ENCODE measurements at regions not wholly inside any gene's neighbourhood (a gene's known extent, or its start where the extent isn't known, plus 50 kb on each side); places are given as distances from the start of the nearest gene placed in this dataset.

- DNase-seq = no peak
Measured at GRCh38 chr5:105448271-105448670, 1885.7 kb upstream of the NUDT12 start.

GRCh38 chr5:105430516-105430915 is 1867.9 kb upstream of the NUDT12 start:
- no peak for DNase-seq

GRCh38 chr5:105428451-105429380 is 1866.1 kb upstream of the NUDT12 start:
- DNase-seq = no peak

GRCh38 chr5:105414067-105414466 is 1851.5 kb upstream of the NUDT12 start:
- DNase-seq = no peak

- DNase-seq = no peak
Measured at GRCh38 chr5:105413406-105413990, 1850.9 kb upstream of the NUDT12 start.

GRCh38 chr5:105409695-105410094 is 1847.1 kb upstream of the NUDT12 start:
- DNase-seq = no peak

- DNase-seq = no peak
Measured at GRCh38 chr5:105407200-105407599, 1844.6 kb upstream of the NUDT12 start.

- DNase-seq = no peak
Measured at GRCh38 chr5:105397749-105398148, 1835.2 kb upstream of the NUDT12 start.

- DNase-seq = no peak
Measured at GRCh38 chr5:105392710-105393149, 1830.1 kb upstream of the NUDT12 start.

- no peak for DNase-seq
Measured at GRCh38 chr5:105392122-105392709, 1829.6 kb upstream of the NUDT12 start.

GRCh38 chr5:105380126-105380525 is 1817.5 kb upstream of the NUDT12 start:
- DNase-seq = no peak

GRCh38 chr5:105371169-105371568 is 1808.6 kb upstream of the NUDT12 start:
- DNase-seq = no peak

- DNase-seq = no peak
Measured at GRCh38 chr5:105350486-105351140, 1788.0 kb upstream of the NUDT12 start.

GRCh38 chr5:105331558-105331957 is 1769.0 kb upstream of the NUDT12 start:
- no peak for DNase-seq

GRCh38 chr5:105330185-105330584 is 1767.6 kb upstream of the NUDT12 start:
- no peak for DNase-seq

GRCh38 chr5:105304859-105305258 is 1742.3 kb upstream of the NUDT12 start:
- no peak for DNase-seq

GRCh38 chr5:105288946-105289345 is 1726.4 kb upstream of the NUDT12 start:
- DNase-seq = no peak

- no peak for DNase-seq
Measured at GRCh38 chr5:105283134-105283533, 1720.5 kb upstream of the NUDT12 start.

GRCh38 chr5:105274079-105274478 is 1711.5 kb upstream of the NUDT12 start:
- no peak for DNase-seq

GRCh38 chr5:105263515-105263914 is 1700.9 kb upstream of the NUDT12 start:
- no peak for DNase-seq

GRCh38 chr5:105259581-105260217 is 1697.1 kb upstream of the NUDT12 start:
- no peak for DNase-seq

GRCh38 chr5:105238561-105238960 is 1676.0 kb upstream of the NUDT12 start:
- DNase-seq = no peak
